Trophoblast cell (in vitro differentiated cells and primary cell): ENCODE measurements at regions not wholly inside any gene's neighbourhood (a gene's known extent, or its start where the extent isn't known, plus 50 kb on each side); places are given as distances from the start of the nearest gene placed in this dataset.
"Not testable (repeated sequence)": the region's sequence is repeated elsewhere in the genome, so short reads cannot be mapped to it uniquely, and the experiment has no call there.

Experiments
- DNase-seq, 2 donors: peaks; one replicate each; pipeline ENCODE4 v3.0.0-alpha.2; 2016
- H2AFZ ChIP-seq: 2 replicates; pipeline ENCODE4 v1.6.1; 2013; ENCODE audit warnings: low read length, moderate library complexity, mild to moderate bottlenecking; ENCODE audit not compliant: insufficient read depth, poor library complexity
- H2AK5ac ChIP-seq: 2 replicates; pipeline ENCODE4 v1.6.1; 2013; ENCODE audit warnings: mild to moderate bottlenecking, low read length
- H2BK120ac ChIP-seq: 2 replicates; pipeline ENCODE4 v1.6.1; 2013; ENCODE audit warnings: low read length, mild to moderate bottlenecking, moderate library complexity; ENCODE audit not compliant: insufficient read depth, poor library complexity
- H2BK12ac ChIP-seq: 2 replicates; pipeline ENCODE4 v1.6.1; 2013; ENCODE audit warnings: mild to moderate bottlenecking, low read length, moderate library complexity
- H2BK5ac ChIP-seq: 2 replicates; pipeline ENCODE4 v1.6.1; 2013; ENCODE audit warnings: low read length, low read depth, moderate library complexity, mild to moderate bottlenecking; ENCODE audit not compliant: poor library complexity
- H3K14ac ChIP-seq: 2 replicates; pipeline ENCODE4 v1.6.1; 2013; ENCODE audit warnings: mild to moderate bottlenecking, low read length
- H3K18ac ChIP-seq: 2 replicates; pipeline ENCODE4 v1.6.1; 2013; ENCODE audit warnings: mild to moderate bottlenecking, low read length
- H3K23ac ChIP-seq: 2 replicates; pipeline ENCODE4 v1.6.1; 2013; ENCODE audit warnings: low read length
- H3K27ac ChIP-seq: 2 replicates; pipeline ENCODE4 v1.5.1; 2013; ENCODE audit warnings: low read depth, mild to moderate bottlenecking, inconsistent platforms, low read length, moderate library complexity
- H3K27me3 ChIP-seq: 2 replicates; pipeline ENCODE4 v1.6.1; 2013; ENCODE audit warnings: inconsistent platforms, mild to moderate bottlenecking, low read length, moderate library complexity; ENCODE audit not compliant: insufficient read depth
- H3K36me3 ChIP-seq, 2 experiments: 1 replicate in 1 of 2; 2 replicates in 1 of 2; pipeline ENCODE4 v1.6.1; 2013; ENCODE audit warnings: low read length in 2 of 2, mild to moderate bottlenecking in 2 of 2, moderate library complexity in 1 of 2; ENCODE audit not compliant: insufficient read depth in 2 of 2, control insufficient read depth in 1 of 2
- H3K4ac ChIP-seq: 2 replicates; pipeline ENCODE4 v1.6.1; 2013; ENCODE audit warnings: low read depth, mild to moderate bottlenecking, low read length, moderate library complexity
- H3K4me1 ChIP-seq, 2 experiments: 1 replicate in 1 of 2; 2 replicates in 1 of 2; pipeline ENCODE4 v1.6.1; 2013; ENCODE audit warnings: low read length in 2 of 2, mild to moderate bottlenecking in 2 of 2, moderate library complexity in 1 of 2; ENCODE audit not compliant: insufficient read depth in 2 of 2, control insufficient read depth in 1 of 2
- H3K4me2 ChIP-seq: 2 replicates; pipeline ENCODE4 v1.6.1; 2013; ENCODE audit warnings: inconsistent platforms, mild to moderate bottlenecking, low read length, moderate library complexity
- H3K4me3 ChIP-seq: 2 replicates; pipeline ENCODE4 v1.5.1; 2013; ENCODE audit warnings: mild to moderate bottlenecking, low read depth, low read length, inconsistent platforms
- H3K79me1 ChIP-seq: one replicate; pipeline ENCODE4 v1.6.1; 2013; ENCODE audit warnings: low read length
- H3K79me2 ChIP-seq: 2 replicates; pipeline ENCODE4 v1.6.1; 2013; ENCODE audit warnings: low read length, mild to moderate bottlenecking; ENCODE audit not compliant: control insufficient read depth, insufficient read depth, poor library complexity
- H3K9ac ChIP-seq: 2 replicates; pipeline ENCODE4 v1.6.1; 2013; ENCODE audit warnings: mild to moderate bottlenecking, low read length
- H3K9me3 ChIP-seq: 2 replicates; pipeline ENCODE4 v1.6.1; 2013; ENCODE audit warnings: low read depth, mild to moderate bottlenecking, control low read depth, inconsistent platforms, low read length; ENCODE audit not compliant: insufficient read depth
- H4K12ac ChIP-seq: 2 replicates; pipeline ENCODE4 v1.6.1; 2013; ENCODE audit warnings: low read depth, mild to moderate bottlenecking, low read length, moderate library complexity
- H4K8ac ChIP-seq: 2 replicates; pipeline ENCODE4 v1.6.1; 2013; ENCODE audit warnings: low read depth, mild to moderate bottlenecking, low read length, moderate library complexity
- H4K91ac ChIP-seq: one replicate; pipeline ENCODE4 v1.6.1; 2013; ENCODE audit warnings: low read depth, mild to moderate bottlenecking, low read length, moderate library complexity
- whole genome bisulfite sequencing: extraction: QIAGEN DNeasy Blood & Tissue Kit; methylation state at CpG from one replicate; pipeline ENCODE4 v1.1.7; 2013; ENCODE audit warnings: missing lambda C conversion rate; ENCODE audit not compliant: insufficient read length, insufficient coverage; ENCODE audit errors: extremely low coverage; 5-methylcytosine and 5-hydroxymethylcytosine counted together

- Histone ChIP-seq H2BK5ac (no peak overlapping the region), H4K8ac (no peak overlapping the region), H2AFZ (no peak overlapping the region), H4K12ac (no peak overlapping the region), H2BK12ac (no peak overlapping the region), H3K79me2 (no peaks in the 10 kb centered on the region), H3K4ac (no peak overlapping the region), H3K9ac (no peak overlapping the region), H2BK120ac (no peak overlapping the region), H3K27ac (no peak overlapping the region), H2AK5ac (no peak overlapping the region), H3K79me1 (no peaks in the 10 kb centered on the region), H3K4me3 (no peak overlapping the region), H3K14ac (no peak overlapping the region), H3K27me3 (no peaks in the 10 kb centered on the region), H4K91ac (no peak overlapping the region), H3K4me2 (no peak overlapping the region), H3K18ac (no peak overlapping the region), H3K9me3 (no peaks in the 10 kb centered on the region), H3K4me1 (peaks cover 0 to 3% of the 10 kb centered on the region in 2 experiments), H3K36me3 (no peaks in the 10 kb centered on the region), H3K23ac (no peak overlapping the region)
- DNase-seq, result no peak
- no CpG with 5 or more reads among the region's 2 CpGs for WGBS
Observed at GRCh38 chr4:15167743-15168142, 165.5 kb downstream of the CPEB2 start.

GRCh38 chr4:15168759-15169158 lies 166.5 kb downstream of the CPEB2 start:
- no peaks in the 10 kb centered on the region for H3K9me3 ChIP-seq

GRCh38 chr4:15171725-15172124 lies 169.4 kb downstream of the CPEB2 start:
- Histone ChIP-seq H2BK120ac (no peak overlapping the region), H3K27ac (no peak overlapping the region), H4K8ac (no peak overlapping the region), H3K4me3 (no peak overlapping the region), H3K14ac (no peak overlapping the region), H3K9ac (no peak overlapping the region), H3K9me3 (no peaks in the 10 kb centered on the region), H3K79me1 (no peaks in the 10 kb centered on the region), H3K4me1 (no peaks in the 10 kb centered on the region), H3K79me2 (no peaks in the 10 kb centered on the region), H3K23ac (no peak overlapping the region), H2AK5ac (no peak overlapping the region), H2BK12ac (no peak overlapping the region), H2AFZ (no peak overlapping the region), H4K12ac (no peak overlapping the region), H4K91ac (no peak overlapping the region), H3K4me2 (no peak overlapping the region), H3K36me3 (no peaks in the 10 kb centered on the region), H2BK5ac (no peak overlapping the region), H3K4ac (no peak overlapping the region), H3K18ac (no peak overlapping the region), H3K27me3 (no peaks in the 10 kb centered on the region)
- DNase-seq, result no peak

More at GRCh38 chr4:15168759-15169158, 166.5 kb downstream of the CPEB2 start:
- no peaks in the 10 kb centered on the region for H3K4me1 ChIP-seq
- no peaks in the 10 kb centered on the region for H3K79me2 ChIP-seq
- no peaks in the 10 kb centered on the region for H3K36me3 ChIP-seq
- H3K79me1 ChIP-seq, result no peaks in the 10 kb centered on the region
- no peak overlapping the region for H3K18ac ChIP-seq
- H4K8ac ChIP-seq, result no peak overlapping the region
- no peak overlapping the region for H3K4me2 ChIP-seq
- no peak overlapping the region for H3K4me3 ChIP-seq
- H3K9ac ChIP-seq, result no peak overlapping the region
- no peak overlapping the region for H2AK5ac ChIP-seq
- H3K27me3 ChIP-seq, result no peaks in the 10 kb centered on the region
- H4K91ac ChIP-seq, result no peak overlapping the region
- H3K14ac ChIP-seq, result no peak overlapping the region
- no peak overlapping the region for H4K12ac ChIP-seq
- H3K27ac ChIP-seq, result no peak overlapping the region
- no peak overlapping the region for H3K4ac ChIP-seq
- H3K23ac ChIP-seq, result no peak overlapping the region
- DNase-seq, result no peak
- H2BK5ac ChIP-seq, result no peak overlapping the region
- no peak overlapping the region for H2BK120ac ChIP-seq
- no peak overlapping the region for H2BK12ac ChIP-seq
- H2AFZ ChIP-seq, result no peak overlapping the region

- no CpG with 5 or more reads among the region's 4 CpGs for WGBS
- no peak overlapping the region for H3K4me3 ChIP-seq
- no peak overlapping the region for H3K18ac ChIP-seq
- no peak overlapping the region for H3K14ac ChIP-seq
- H3K27me3 ChIP-seq, result no peaks in the 10 kb centered on the region
- H2AK5ac ChIP-seq, result no peak overlapping the region
- no peak overlapping the region for H4K91ac ChIP-seq
- no peak overlapping the region for H3K23ac ChIP-seq
- no peak overlapping the region for H3K9ac ChIP-seq
- no peak overlapping the region for H3K4me2 ChIP-seq
- H2BK5ac ChIP-seq, result no peak overlapping the region
- no peak overlapping the region for H2BK12ac ChIP-seq
- H3K9me3 ChIP-seq, result no peaks in the 10 kb centered on the region
- no peaks in the 10 kb centered on the region for H3K4me1 ChIP-seq
- H3K79me1 ChIP-seq, result no peaks in the 10 kb centered on the region
- no peak for DNase-seq
- no peak overlapping the region for H3K27ac ChIP-seq
- H2AFZ ChIP-seq, result no peak overlapping the region
- H3K79me2 ChIP-seq, result no peaks in the 10 kb centered on the region
- H3K4ac ChIP-seq, result no peak overlapping the region
- H4K8ac ChIP-seq, result no peak overlapping the region
- no peak overlapping the region for H4K12ac ChIP-seq
- no peak overlapping the region for H2BK120ac ChIP-seq
- H3K36me3 ChIP-seq, result no peaks in the 10 kb centered on the region
Observed at GRCh38 chr4:15173251-15173650, 171.0 kb downstream of the CPEB2 start.

- not testable (repeated sequence) for H2AFZ ChIP-seq, DNase-seq, H2AK5ac ChIP-seq, H3K79me1 ChIP-seq, H3K4me1 ChIP-seq, H4K91ac ChIP-seq, H3K14ac ChIP-seq, H2BK120ac ChIP-seq, H4K12ac ChIP-seq, H3K18ac ChIP-seq, H3K9me3 ChIP-seq, H2BK5ac ChIP-seq, H3K23ac ChIP-seq, H3K27me3 ChIP-seq, H3K4me3 ChIP-seq, H2BK12ac ChIP-seq, H3K79me2 ChIP-seq, H3K4ac ChIP-seq, H3K27ac ChIP-seq, H3K4me2 ChIP-seq, H3K9ac ChIP-seq, H3K36me3 ChIP-seq, H4K8ac ChIP-seq
- no CpG with 5 or more reads among the region's 16 CpGs for WGBS
Observed at GRCh38 chr4:15174168-15174567, 171.9 kb downstream of the CPEB2 start.
